Activated T-cell treated with anti-CD3 and anti-CD28 coated beads, Interleukin-2, amount 50 U/mL, for 24 hours (primary cell): ENCODE measurements at regions not wholly inside any gene's neighbourhood (a gene's known extent, or its start where the extent isn't known, plus 50 kb on each side); places are given as distances from the start of the nearest gene placed in this dataset.
"Not testable (repeated sequence)": the region's sequence is repeated elsewhere in the genome, so short reads cannot be mapped to it uniquely, and the experiment has no call there.

Experiments used
- DNase-seq: peaks from one replicate; pipeline ENCODE4 v3.0.0-alpha.2; 2020
- H3K27ac Mint-ChIP-seq: 2 replicates; pipeline ENCODE4 v1.8.0; 2020; ENCODE audit warnings: mild to moderate bottlenecking, mixed read lengths
- H3K27me3 Mint-ChIP-seq: 2 replicates; pipeline ENCODE4 v1.8.0; 2020; ENCODE audit warnings: mixed read lengths
- H3K36me3 Mint-ChIP-seq: 2 replicates; pipeline ENCODE4 v1.8.0; 2020; ENCODE audit warnings: low read depth, mixed read lengths
- H3K4me1 Mint-ChIP-seq: 2 replicates; pipeline ENCODE4 v1.8.0; 2020; ENCODE audit warnings: low read depth, mixed read lengths
- H3K4me3 Mint-ChIP-seq: 2 replicates; pipeline ENCODE4 v1.8.0; 2020; ENCODE audit warnings: mild to moderate bottlenecking, moderate library complexity, mixed read lengths
- H3K9me3 Mint-ChIP-seq: 2 replicates; pipeline ENCODE4 v1.8.0; 2020; ENCODE audit warnings: mixed read lengths

- no peaks in the 10 kb centered on the region for H3K36me3 Mint-ChIP-seq
- no peak for DNase-seq
- H3K27me3 Mint-ChIP-seq: no peaks in the 10 kb centered on the region
- H3K4me1 Mint-ChIP-seq: peaks cover 18% of the 10 kb centered on the region
- H3K4me3 Mint-ChIP-seq: no peak overlapping the region
- H3K9me3 Mint-ChIP-seq: no peaks in the 10 kb centered on the region
- H3K27ac Mint-ChIP-seq: no peak overlapping the region
These were observed 110.8 kb downstream of the HMHB1 start for GRCh38 chr5:143922718-143923117.

- H3K27ac Mint-ChIP-seq: no peak overlapping the region
- no peak overlapping the region for H3K4me3 Mint-ChIP-seq
- DNase-seq: no peak
- no peaks in the 10 kb centered on the region for H3K36me3 Mint-ChIP-seq
- no peaks in the 10 kb centered on the region for H3K9me3 Mint-ChIP-seq
- peaks cover 18% of the 10 kb centered on the region for H3K4me1 Mint-ChIP-seq
- H3K27me3 Mint-ChIP-seq: peaks cover 2% of the 10 kb centered on the region
These were observed 111.8 kb downstream of the HMHB1 start for GRCh38 chr5:143923634-143924266.

GRCh38 chr5:143924311-143924978 is 112.5 kb downstream of the HMHB1 start:
- Mint-ChIP-seq H3K27ac (no peak overlapping the region), H3K36me3 (no peaks in the 10 kb centered on the region), H3K9me3 (no peaks in the 10 kb centered on the region), H3K27me3 (peaks cover 2% of the 10 kb centered on the region), H3K4me1 (peaks cover 18% of the 10 kb centered on the region), H3K4me3 (no peak overlapping the region)
- DNase-seq: no peak

GRCh38 chr5:143924979-143925325 is 113.0 kb downstream of the HMHB1 start:
- not testable (repeated sequence) for DNase-seq, H3K36me3 Mint-ChIP-seq, H3K4me3 Mint-ChIP-seq, H3K9me3 Mint-ChIP-seq, H3K27me3 Mint-ChIP-seq, H3K27ac Mint-ChIP-seq
- peaks cover 18% of the 10 kb centered on the region for H3K4me1 Mint-ChIP-seq

- Mint-ChIP-seq H3K27me3 (peaks cover 5% of the 10 kb centered on the region), H3K4me3 (no peak overlapping the region), H3K9me3 (peaks cover 10% of the 10 kb centered on the region), H3K4me1 (no peaks in the 10 kb centered on the region), H3K36me3 (no peaks in the 10 kb centered on the region), H3K27ac (no peak overlapping the region)
- no peak for DNase-seq
These were observed 117.5 kb downstream of the HMHB1 start for GRCh38 chr5:143929486-143929885.

GRCh38 chr5:143930561-143930960 is 118.6 kb downstream of the HMHB1 start:
- H3K4me1 Mint-ChIP-seq: no peaks in the 10 kb centered on the region
- no peak for DNase-seq
- no peaks in the 10 kb centered on the region for H3K36me3 Mint-ChIP-seq
- peaks cover 5% of the 10 kb centered on the region for H3K27me3 Mint-ChIP-seq
- no peak overlapping the region for H3K4me3 Mint-ChIP-seq
- H3K27ac Mint-ChIP-seq: no peak overlapping the region
- peaks cover 17% of the 10 kb centered on the region for H3K9me3 Mint-ChIP-seq

GRCh38 chr5:143931476-143931875 is 119.5 kb downstream of the HMHB1 start:
- Mint-ChIP-seq H3K36me3 (no peaks in the 10 kb centered on the region), H3K27ac (no peak overlapping the region), H3K9me3 (peaks cover 19% of the 10 kb centered on the region), H3K4me1 (no peaks in the 10 kb centered on the region), H3K4me3 (no peak overlapping the region), H3K27me3 (peaks cover 5% of the 10 kb centered on the region)
- DNase-seq: no peak

- no peaks in the 10 kb centered on the region for H3K36me3 Mint-ChIP-seq
- H3K9me3 Mint-ChIP-seq: peaks cover 19% of the 10 kb centered on the region
- no peak overlapping the region for H3K27ac Mint-ChIP-seq
- H3K4me3 Mint-ChIP-seq: no peak overlapping the region
- H3K4me1 Mint-ChIP-seq: no peaks in the 10 kb centered on the region
- peaks cover 5% of the 10 kb centered on the region for H3K27me3 Mint-ChIP-seq
- DNase-seq: no peak
These were observed 120.0 kb downstream of the HMHB1 start for GRCh38 chr5:143931986-143932385.

- H3K4me3 Mint-ChIP-seq: no peak overlapping the region
- DNase-seq: no peak
- peaks cover 19% of the 10 kb centered on the region for H3K9me3 Mint-ChIP-seq
- H3K36me3 Mint-ChIP-seq: no peaks in the 10 kb centered on the region
- H3K27me3 Mint-ChIP-seq: peaks cover 5% of the 10 kb centered on the region
- H3K4me1 Mint-ChIP-seq: no peaks in the 10 kb centered on the region
- no peak overlapping the region for H3K27ac Mint-ChIP-seq
These were observed 120.6 kb downstream of the HMHB1 start for GRCh38 chr5:143932584-143932983.

- peaks cover 3% of the 10 kb centered on the region for H3K27me3 Mint-ChIP-seq
- no peaks in the 10 kb centered on the region for H3K36me3 Mint-ChIP-seq
- H3K9me3 Mint-ChIP-seq: peaks cover 19% of the 10 kb centered on the region
- H3K27ac Mint-ChIP-seq: no peak overlapping the region
- H3K4me1 Mint-ChIP-seq: no peaks in the 10 kb centered on the region
- no peak for DNase-seq
- H3K4me3 Mint-ChIP-seq: no peak overlapping the region
These were observed 121.5 kb downstream of the HMHB1 start for GRCh38 chr5:143933451-143933850.

GRCh38 chr5:143934821-143935220 is 122.9 kb downstream of the HMHB1 start:
- Mint-ChIP-seq H3K9me3 (peaks cover 23% of the 10 kb centered on the region), H3K4me3 (no peak overlapping the region), H3K36me3 (no peaks in the 10 kb centered on the region), H3K27ac (no peak overlapping the region), H3K4me1 (no peaks in the 10 kb centered on the region), H3K27me3 (peaks cover 3% of the 10 kb centered on the region)
- no peak for DNase-seq

GRCh38 chr5:143938230-143938629 is 126.3 kb downstream of the HMHB1 start:
- Mint-ChIP-seq H3K27ac (no peak overlapping the region), H3K36me3 (no peaks in the 10 kb centered on the region), H3K4me3 (no peak overlapping the region), H3K4me1 (no peaks in the 10 kb centered on the region), H3K9me3 (peaks cover 32% of the 10 kb centered on the region), H3K27me3 (no peaks in the 10 kb centered on the region)
- no peak for DNase-seq

GRCh38 chr5:143946837-143947236 is 134.9 kb downstream of the HMHB1 start:
- Mint-ChIP-seq H3K27me3 (peaks cover 5% of the 10 kb centered on the region), H3K36me3 (no peaks in the 10 kb centered on the region), H3K9me3 (peaks cover 37% of the 10 kb centered on the region), H3K4me3 (no peak overlapping the region), H3K4me1 (no peaks in the 10 kb centered on the region), H3K27ac (no peak overlapping the region)
- no peak for DNase-seq

GRCh38 chr5:143947313-143947712 is 135.4 kb downstream of the HMHB1 start:
- Mint-ChIP-seq H3K4me3 (no peak overlapping the region), H3K9me3 (peaks cover 35% of the 10 kb centered on the region), H3K27ac (no peak overlapping the region), H3K36me3 (no peaks in the 10 kb centered on the region), H3K4me1 (no peaks in the 10 kb centered on the region), H3K27me3 (peaks cover 8% of the 10 kb centered on the region)
- DNase-seq: no peak

- no peak for DNase-seq
- H3K4me1 Mint-ChIP-seq: no peaks in the 10 kb centered on the region
- H3K27ac Mint-ChIP-seq: no peak overlapping the region
- H3K36me3 Mint-ChIP-seq: no peaks in the 10 kb centered on the region
- H3K4me3 Mint-ChIP-seq: no peak overlapping the region
- H3K27me3 Mint-ChIP-seq: peaks cover 7% of the 10 kb centered on the region
- no peaks in the 10 kb centered on the region for H3K9me3 Mint-ChIP-seq
These were observed 140.8 kb downstream of the HMHB1 start for GRCh38 chr5:143952809-143953208.
